ENCODE measurements at regions not wholly inside any gene's neighbourhood (a gene's known extent, or its start where the extent isn't known, plus 50 kb on each side); places are given as distances from the start of the nearest gene placed in this dataset.

- TF ChIP-seq CTCF (IDR thresholded peaks at IDR 0.05) (no peak), POLR2A (IDR thresholded peaks at IDR 0.05) (no peak)
Measured at GRCh38 chr13:62194371-62194770, 778.7 kb upstream of the PCDH20 start.
